ENCODE measurements at regions not wholly inside any gene's neighbourhood (a gene's known extent, or its start where the extent isn't known, plus 50 kb on each side); places are given as distances from the start of the nearest gene placed in this dataset.
"Not testable (repeated sequence)": the region's sequence is repeated elsewhere in the genome, so short reads cannot be mapped to it uniquely, and the experiment has no call there.

DNA sequence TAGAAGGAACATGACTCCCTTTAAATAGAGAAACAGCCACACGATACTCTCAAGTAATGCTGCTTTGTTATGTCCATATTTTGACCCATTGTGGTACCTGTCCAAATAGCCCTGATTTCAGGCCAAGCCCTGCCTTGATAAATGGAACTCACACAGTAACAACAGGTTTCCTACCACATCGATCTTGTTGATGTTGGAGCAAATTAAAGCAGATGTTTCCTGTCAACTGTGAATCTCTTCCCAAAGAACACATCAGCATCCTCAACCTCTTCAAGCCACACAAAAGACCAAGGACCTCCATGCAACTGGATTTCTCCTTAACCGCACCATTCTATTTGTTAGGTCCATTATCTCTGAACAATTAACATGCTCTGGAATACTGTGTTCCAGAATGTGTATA is 109.5 kb downstream of the FOXD4L6 start:
- peaks cover 5 to 34% of the 10 kb centered on the region in 2 donors for H3K36me3 ChIP-seq (replicated peaks in 1 of 2; ENCODE audit: control insufficient read depth in 1 of 2, insufficient read depth in 2 of 2, low read length in 2 of 2)
- H2AFZ ChIP-seq (ENCODE audit: insufficient read depth, low read depth, low read length, poor library complexity, severe bottlenecking); H3K4me3 ChIP-seq (replicated peaks in 1 of 3; ENCODE audit: low read depth in 2 of 3, low read length in 3 of 3); intact Hi-C loops (cut with micrococcal nuclease); H3K27ac ChIP-seq (ENCODE audit: low read depth in 1 of 2, low read length in 2 of 2); H3K79me2 ChIP-seq (ENCODE audit: insufficient read depth, low read length); H3K4me1 ChIP-seq (ENCODE audit: control insufficient read depth in 1 of 2, insufficient read depth in 2 of 2, low read length in 2 of 2); H3K4me2 ChIP-seq (replicated peaks; ENCODE audit: extremely low read depth, low read length, poor library complexity, severe bottlenecking); H3K9ac ChIP-seq (ENCODE audit: insufficient read depth, low read length, poor library complexity, severe bottlenecking); H3K4me1 Mint-ChIP-seq; H3K27me3 Mint-ChIP-seq (ENCODE audit: low read depth in 3 of 3); H3K9me3 ChIP-seq (replicated peaks in 1 of 2; ENCODE audit: control insufficient read depth in 1 of 2, insufficient read depth in 1 of 2, low read length in 2 of 2); H3K27ac Mint-ChIP-seq; H3K4me3 Mint-ChIP-seq; H3K9me3 Mint-ChIP-seq; H3K27me3 ChIP-seq (ENCODE audit: control insufficient read depth in 2 of 2, insufficient read depth in 2 of 2, low read length in 2 of 2); DNase-seq; H4K20me1 ChIP-seq (ENCODE audit: insufficient read depth, low read length): not testable (repeated sequence)
- H3K36me3 Mint-ChIP-seq: peaks cover 28% of the 10 kb centered on the region in 2 donors
- WGBS (ENCODE audit: insufficient coverage): no CpG with 5 or more reads among the region's 3 CpGs

DNA sequence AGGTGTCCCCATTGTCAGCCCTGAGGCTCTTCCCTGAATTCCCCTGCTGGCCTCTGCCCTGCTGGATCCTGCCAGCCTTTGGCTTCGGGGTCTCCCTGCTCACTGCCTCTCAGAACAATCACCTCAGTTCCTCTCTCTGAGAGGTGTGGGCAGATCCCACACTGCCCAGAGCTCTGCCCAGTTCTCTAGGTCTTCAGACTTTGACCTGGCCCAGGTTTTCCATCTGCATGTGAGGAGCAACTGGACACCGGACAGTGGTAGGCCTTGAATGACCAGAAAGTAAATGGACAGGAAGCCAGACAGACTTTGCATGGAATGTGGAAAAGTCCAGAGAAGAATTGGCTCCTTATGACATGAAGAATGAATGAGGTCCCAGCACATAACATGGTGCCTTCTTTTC is 111.8 kb downstream of the FOXD4L6 start:
- H3K27ac ChIP-seq (ENCODE audit: low read depth in 1 of 2, low read length in 2 of 2); H3K9me3 Mint-ChIP-seq; H3K9ac ChIP-seq (ENCODE audit: insufficient read depth, low read length, poor library complexity, severe bottlenecking); H3K9me3 ChIP-seq (replicated peaks in 1 of 2; ENCODE audit: control insufficient read depth in 1 of 2, insufficient read depth in 1 of 2, low read length in 2 of 2); H4K20me1 ChIP-seq (ENCODE audit: insufficient read depth, low read length); H3K4me2 ChIP-seq (replicated peaks; ENCODE audit: extremely low read depth, low read length, poor library complexity, severe bottlenecking); H3K79me2 ChIP-seq (ENCODE audit: insufficient read depth, low read length); intact Hi-C loops (cut with micrococcal nuclease); DNase-seq; H3K4me3 ChIP-seq (replicated peaks in 1 of 3; ENCODE audit: low read depth in 2 of 3, low read length in 3 of 3); H3K27me3 ChIP-seq (ENCODE audit: control insufficient read depth in 2 of 2, insufficient read depth in 2 of 2, low read length in 2 of 2); H3K4me1 ChIP-seq (ENCODE audit: control insufficient read depth in 1 of 2, insufficient read depth in 2 of 2, low read length in 2 of 2); H3K4me3 Mint-ChIP-seq; H2AFZ ChIP-seq (ENCODE audit: insufficient read depth, low read depth, low read length, poor library complexity, severe bottlenecking); H3K27me3 Mint-ChIP-seq (ENCODE audit: low read depth in 3 of 3); H3K27ac Mint-ChIP-seq; H3K4me1 Mint-ChIP-seq: not testable (repeated sequence)
- peaks cover 40 to 43% of the 10 kb centered on the region in 2 donors for H3K36me3 Mint-ChIP-seq
- no CpG with 5 or more reads among the region's 2 CpGs for WGBS (ENCODE audit: insufficient coverage)
- peaks cover 5 to 53% of the 10 kb centered on the region in 2 donors for H3K36me3 ChIP-seq (replicated peaks in 1 of 2; ENCODE audit: control insufficient read depth in 1 of 2, insufficient read depth in 2 of 2, low read length in 2 of 2)

DNA sequence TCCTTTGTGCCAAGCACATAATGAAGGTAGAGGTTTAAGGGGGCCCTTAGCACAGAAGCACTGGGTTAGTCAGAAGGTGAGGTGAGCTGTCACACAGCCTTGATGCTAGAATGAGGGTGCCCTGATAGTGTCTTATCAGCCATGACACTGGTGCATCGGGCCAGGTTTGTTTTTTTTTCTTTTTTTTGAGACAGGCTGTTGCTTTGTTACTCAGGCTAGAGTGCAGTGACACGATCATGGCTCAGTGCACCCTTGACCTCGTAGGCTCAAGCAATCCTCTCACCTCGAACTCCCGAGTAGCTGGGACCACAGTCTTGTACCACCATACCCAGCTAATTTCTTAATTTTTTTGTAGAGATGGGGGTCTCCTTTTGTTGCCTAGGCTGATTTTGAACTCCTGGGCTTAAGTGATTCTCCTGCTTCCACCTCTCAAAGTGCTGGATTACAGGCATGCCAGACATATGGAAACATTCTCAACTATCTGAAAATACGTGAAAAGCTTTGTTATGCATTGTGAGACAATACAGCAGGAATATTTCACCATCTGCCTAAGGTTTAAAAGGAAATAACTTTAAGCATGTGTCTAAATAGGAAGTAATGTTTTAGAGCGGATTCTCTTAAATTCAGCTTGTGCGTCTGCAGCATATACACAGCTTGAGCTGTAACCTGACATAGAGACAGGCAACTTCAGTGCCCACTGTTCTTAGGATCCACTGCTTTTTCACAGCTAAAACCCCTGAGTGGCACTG is 128.4 kb downstream of the FOXD4L6 start:
- H3K36me3 ChIP-seq (replicated peaks in 1 of 2; ENCODE audit: control insufficient read depth in 1 of 2, insufficient read depth in 2 of 2, low read length in 2 of 2): peaks cover 2 to 43% of the 10 kb centered on the region in 2 donors
- Mint-ChIP-seq H3K27ac (peak overlapping the region; percentile 59 to 86 (median 77)), H3K4me1 (peaks cover 21% of the 10 kb centered on the region), H3K36me3 (peaks cover 41 to 59% of the 10 kb centered on the region in 2 donors)
- H3K9me3 Mint-ChIP-seq; intact Hi-C loops (cut with micrococcal nuclease); H3K9ac ChIP-seq (ENCODE audit: insufficient read depth, low read length, poor library complexity, severe bottlenecking); H3K27me3 ChIP-seq (ENCODE audit: control insufficient read depth in 2 of 2, insufficient read depth in 2 of 2, low read length in 2 of 2); H4K20me1 ChIP-seq (ENCODE audit: insufficient read depth, low read length); H3K4me3 Mint-ChIP-seq; H3K27me3 Mint-ChIP-seq (ENCODE audit: low read depth in 3 of 3); H3K9me3 ChIP-seq (replicated peaks in 1 of 2; ENCODE audit: control insufficient read depth in 1 of 2, insufficient read depth in 1 of 2, low read length in 2 of 2); H3K4me3 ChIP-seq (replicated peaks in 1 of 3; ENCODE audit: low read depth in 2 of 3, low read length in 3 of 3); H2AFZ ChIP-seq (ENCODE audit: insufficient read depth, low read depth, low read length, poor library complexity, severe bottlenecking); H3K4me1 ChIP-seq (ENCODE audit: control insufficient read depth in 1 of 2, insufficient read depth in 2 of 2, low read length in 2 of 2); DNase-seq; H3K4me2 ChIP-seq (replicated peaks; ENCODE audit: extremely low read depth, low read length, poor library complexity, severe bottlenecking): not testable (repeated sequence)
- 49% methylated on average over 2 of the region's 8 CpGs for WGBS (ENCODE audit: insufficient coverage)
- peak overlapping the region in 1 of 2 donors; percentile 0 for H3K27ac ChIP-seq (ENCODE audit: low read depth in 1 of 2, low read length in 2 of 2)
- peaks cover 26% of the 10 kb centered on the region for H3K79me2 ChIP-seq (ENCODE audit: insufficient read depth, low read length)

DNA sequence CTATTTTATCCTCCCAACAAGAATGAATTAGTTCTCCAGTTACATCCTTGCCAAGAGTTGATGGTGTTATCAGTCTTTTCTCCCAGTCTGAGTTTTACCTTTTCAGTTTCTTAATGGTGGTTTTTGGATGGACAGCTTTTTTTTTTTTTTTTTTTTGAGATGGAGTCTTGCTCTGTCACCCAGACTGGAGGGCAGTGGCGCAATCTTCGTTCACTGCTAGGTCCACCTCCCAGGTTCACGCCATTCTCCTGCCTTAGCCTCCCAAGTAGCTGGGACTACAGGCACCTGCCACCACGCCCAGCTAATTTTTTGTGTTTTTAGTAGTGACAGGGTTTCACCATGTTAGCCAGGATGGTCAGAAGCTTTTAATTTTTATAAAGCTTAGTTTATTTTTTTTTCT is 133.0 kb downstream of the FOXD4L6 start:
- H3K9me3 ChIP-seq (replicated peaks in 1 of 2; ENCODE audit: control insufficient read depth in 1 of 2, insufficient read depth in 1 of 2, low read length in 2 of 2); H3K27me3 ChIP-seq (ENCODE audit: control insufficient read depth in 2 of 2, insufficient read depth in 2 of 2, low read length in 2 of 2); H3K27ac ChIP-seq (ENCODE audit: low read depth in 1 of 2, low read length in 2 of 2); H4K20me1 ChIP-seq (ENCODE audit: insufficient read depth, low read length); H3K9ac ChIP-seq (ENCODE audit: insufficient read depth, low read length, poor library complexity, severe bottlenecking); H3K4me3 Mint-ChIP-seq; DNase-seq; intact Hi-C loops (cut with micrococcal nuclease); H3K27me3 Mint-ChIP-seq (ENCODE audit: low read depth in 3 of 3); H3K4me2 ChIP-seq (replicated peaks; ENCODE audit: extremely low read depth, low read length, poor library complexity, severe bottlenecking); H2AFZ ChIP-seq (ENCODE audit: insufficient read depth, low read depth, low read length, poor library complexity, severe bottlenecking); H3K4me3 ChIP-seq (replicated peaks in 1 of 3; ENCODE audit: low read depth in 2 of 3, low read length in 3 of 3): not testable (repeated sequence)
- peaks cover 2 to 36% of the 10 kb centered on the region in 2 donors for H3K36me3 ChIP-seq (replicated peaks in 1 of 2; ENCODE audit: control insufficient read depth in 1 of 2, insufficient read depth in 2 of 2, low read length in 2 of 2)
- peaks cover 35% of the 10 kb centered on the region for H3K79me2 ChIP-seq (ENCODE audit: insufficient read depth, low read length)
- H3K4me1 Mint-ChIP-seq: peaks cover 40% of the 10 kb centered on the region
- no CpG with 5 or more reads among the region's 4 CpGs for WGBS (ENCODE audit: insufficient coverage)
- peaks cover 34 to 44% of the 10 kb centered on the region in 2 donors for H3K36me3 Mint-ChIP-seq
- H3K27ac Mint-ChIP-seq: peak overlapping the region in 1 of 7 donors; percentile 53
- H3K4me1 ChIP-seq (ENCODE audit: control insufficient read depth in 1 of 2, insufficient read depth in 2 of 2, low read length in 2 of 2): peaks cover 26 to 43% of the 10 kb centered on the region in 2 donors
- H3K9me3 Mint-ChIP-seq: peaks cover 2 to 12% (median 8%) of the 10 kb centered on the region in 7 donors
